Renal pelvis (tissue), 1 donor: ENCODE measurements at regions not wholly inside any gene's neighbourhood (a gene's known extent, or its start where the extent isn't known, plus 50 kb on each side); places are given as distances from the start of the nearest gene placed in this dataset.

Experiments
- DNase-seq: peaks from one replicate; pipeline ENCODE4 v3.0.0-alpha.2; 2013

- peak; percentile 22 for DNase-seq
These were observed 264.7 kb upstream of the TAC1 start for GRCh38 chr7:97466999-97467740.

- DNase-seq = no peak
These were observed 263.4 kb upstream of the TAC1 start for GRCh38 chr7:97468493-97468892.

GRCh38 chr7:97470726-97471125 is 261.2 kb upstream of the TAC1 start:
- no peak for DNase-seq

GRCh38 chr7:97471491-97471890 is 260.4 kb upstream of the TAC1 start:
- no peak for DNase-seq

- no peak for DNase-seq
These were observed 252.1 kb upstream of the TAC1 start for GRCh38 chr7:97479740-97480290.

- no peak for DNase-seq
These were observed 251.0 kb upstream of the TAC1 start for GRCh38 chr7:97480772-97481390.

- no peak for DNase-seq
These were observed 236.4 kb upstream of the TAC1 start for GRCh38 chr7:97495487-97495886.

- no peak for DNase-seq
These were observed 232.7 kb upstream of the TAC1 start for GRCh38 chr7:97499204-97499603.

- no peak for DNase-seq
These were observed 228.4 kb upstream of the TAC1 start for GRCh38 chr7:97503367-97504094.

GRCh38 chr7:97506728-97507127 is 225.2 kb upstream of the TAC1 start:
- DNase-seq = no peak

GRCh38 chr7:97512441-97513207 is 219.3 kb upstream of the TAC1 start:
- no peak for DNase-seq

GRCh38 chr7:97513326-97513725 is 218.6 kb upstream of the TAC1 start:
- DNase-seq = no peak

- DNase-seq = no peak
These were observed 190.7 kb upstream of the TAC1 start for GRCh38 chr7:97541188-97541587.

- DNase-seq = peak; percentile 0
These were observed 175.9 kb upstream of the TAC1 start for GRCh38 chr7:97555857-97556421.

GRCh38 chr7:97565665-97566064 is 166.2 kb upstream of the TAC1 start:
- no peak for DNase-seq

GRCh38 chr7:97573065-97573464 is 158.8 kb upstream of the TAC1 start:
- DNase-seq = no peak

GRCh38 chr7:97576043-97576442 is 155.8 kb upstream of the TAC1 start:
- DNase-seq = no peak

- DNase-seq = no peak
These were observed 153.7 kb upstream of the TAC1 start for GRCh38 chr7:97578225-97578624.

GRCh38 chr7:97580205-97580604 is 151.7 kb upstream of the TAC1 start:
- DNase-seq = no peak

GRCh38 chr7:97595439-97595838 is 136.4 kb upstream of the TAC1 start:
- DNase-seq = no peak

GRCh38 chr7:97601931-97602457 is 129.9 kb upstream of the TAC1 start:
- no peak for DNase-seq
